NCI-H187 (cell line): ENCODE measurements at regions not wholly inside any gene's neighbourhood (a gene's known extent, or its start where the extent isn't known, plus 50 kb on each side); places are given as distances from the start of the nearest gene placed in this dataset.
"Not testable (repeated sequence)": the region's sequence is repeated elsewhere in the genome, so short reads cannot be mapped to it uniquely, and the experiment has no call there.

Experiments used
- DNase-seq, 2 experiments: peaks; one replicate each; lab custom pipeline; 2025; lab: John Stamatoyannopoulos, UW

DNA sequence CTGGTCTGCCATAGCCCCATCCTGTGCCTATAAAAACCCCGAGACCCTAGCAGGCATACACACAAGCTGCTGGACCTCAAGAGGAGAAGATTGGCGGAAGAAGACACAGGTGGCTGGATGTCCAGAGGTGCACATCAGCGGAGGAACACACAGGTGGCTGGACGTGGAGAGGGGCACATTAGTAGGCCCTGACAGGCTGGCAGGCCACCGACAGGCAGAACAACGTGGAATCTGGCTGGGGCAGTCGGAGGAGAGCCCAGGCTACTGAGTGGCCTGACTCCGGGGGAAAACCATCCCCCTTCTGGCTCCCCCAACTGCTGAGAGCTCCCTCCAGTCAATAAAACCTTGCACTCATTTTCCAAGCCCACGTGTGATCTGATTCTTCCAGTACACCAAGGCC, 512.5 kb upstream of the AMOT start:
- no peak for DNase-seq

DNA sequence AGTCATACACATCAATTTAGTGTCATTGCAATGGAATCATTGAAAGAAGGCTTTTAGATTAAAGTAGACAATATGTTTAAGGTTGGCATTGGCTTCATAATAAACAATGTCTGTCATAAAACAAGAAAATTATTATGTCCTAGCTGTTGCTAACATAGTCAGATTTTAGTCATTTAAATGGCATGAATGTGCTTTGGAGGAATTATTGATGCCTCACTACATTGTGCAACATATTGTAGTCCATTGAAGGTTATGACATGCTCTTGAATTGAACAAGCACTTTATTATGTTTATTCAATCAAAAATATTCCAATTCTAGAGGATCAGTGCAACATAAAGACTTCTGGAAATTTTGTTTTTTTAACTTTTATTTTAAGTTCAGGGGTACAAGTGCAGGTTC, 489.8 kb upstream of the AMOT start:
- no peak for DNase-seq

- no peak for DNase-seq
These were observed 475.3 kb upstream of the AMOT start for GRCh38 chrX:113315927-113316326.

GRCh38 chrX:113305496-113305895, 464.9 kb upstream of the AMOT start:
- DNase-seq: no peak

- DNase-seq: no peak
These were observed 459.9 kb upstream of the AMOT start for GRCh38 chrX:113300580-113300979.

GRCh38 chrX:113297437-113297836, 456.8 kb upstream of the AMOT start:
- DNase-seq: no peak

DNA sequence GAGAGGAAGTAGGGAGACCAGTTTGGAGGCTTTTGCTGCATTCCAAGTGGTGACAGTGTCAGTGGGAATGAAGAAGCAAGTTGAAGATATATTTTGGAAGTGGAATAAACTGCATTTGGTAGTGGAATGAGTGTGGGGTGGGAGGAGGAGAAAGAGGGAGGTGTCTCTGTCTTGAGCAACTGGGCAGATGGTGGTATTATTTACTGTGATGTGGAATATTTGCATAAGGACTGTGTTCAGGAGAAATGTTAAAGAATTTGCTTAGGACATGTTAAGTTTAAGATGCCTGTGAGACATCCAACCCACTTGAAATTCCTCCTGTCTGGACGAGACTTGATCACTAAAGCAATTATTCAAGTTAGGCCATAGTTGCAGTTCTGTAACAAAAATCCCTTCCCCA, 448.9 kb upstream of the AMOT start:
- DNase-seq: no peak

- DNase-seq: no peak
These were observed 447.1 kb upstream of the AMOT start for GRCh38 chrX:113287761-113288160.

GRCh38 chrX:113275804-113276203, 435.2 kb upstream of the AMOT start:
- no peak for DNase-seq

DNA sequence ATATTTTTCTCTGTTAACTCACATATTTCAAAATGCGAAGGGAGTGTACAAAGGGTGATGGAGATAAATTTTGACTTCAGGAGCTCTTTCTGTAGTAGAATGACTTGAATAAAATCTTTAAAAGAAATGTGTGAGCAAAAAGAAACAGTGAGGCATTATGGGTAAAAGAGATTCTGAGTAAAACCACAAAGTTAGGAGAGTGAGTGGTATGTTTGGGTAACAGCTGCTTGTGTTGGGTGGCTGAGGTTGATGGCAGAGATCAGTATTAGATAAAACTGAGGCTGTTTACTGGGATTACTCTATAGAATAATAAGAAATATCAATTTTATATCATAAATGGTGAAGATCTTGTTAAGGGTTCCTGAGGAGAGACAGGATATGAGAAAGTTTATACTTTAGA, 434.2 kb upstream of the AMOT start:
- DNase-seq: no peak

GRCh38 chrX:113274345-113274744, 433.7 kb upstream of the AMOT start:
- no peak for DNase-seq

- no peak for DNase-seq
These were observed 428.6 kb upstream of the AMOT start for GRCh38 chrX:113269203-113269602.

GRCh38 chrX:113260474-113260873, 419.8 kb upstream of the AMOT start:
- DNase-seq: no peak

- no peak for DNase-seq
These were observed 381.7 kb upstream of the AMOT start for GRCh38 chrX:113222305-113222704.

DNA sequence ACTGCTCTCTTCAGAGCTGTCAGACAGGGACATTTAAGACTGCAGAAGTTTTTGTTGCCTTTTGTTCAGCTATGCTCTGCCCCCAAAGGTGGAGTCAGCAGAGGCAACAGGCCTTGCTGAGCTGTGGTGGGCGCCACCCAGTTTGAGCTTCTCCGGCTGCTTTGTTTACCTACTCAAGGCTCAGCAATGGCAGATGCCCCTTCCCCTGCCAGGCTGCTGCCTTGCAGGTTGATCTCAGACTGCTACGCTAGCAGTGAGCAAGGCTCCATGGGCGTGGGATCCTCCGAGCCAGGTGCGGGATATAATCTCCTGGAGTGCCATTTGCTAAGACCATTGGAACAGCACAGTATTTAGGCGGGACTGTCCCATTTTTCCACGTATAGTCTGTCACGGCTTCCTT, 371.4 kb upstream of the AMOT start:
- no peak for DNase-seq

DNA sequence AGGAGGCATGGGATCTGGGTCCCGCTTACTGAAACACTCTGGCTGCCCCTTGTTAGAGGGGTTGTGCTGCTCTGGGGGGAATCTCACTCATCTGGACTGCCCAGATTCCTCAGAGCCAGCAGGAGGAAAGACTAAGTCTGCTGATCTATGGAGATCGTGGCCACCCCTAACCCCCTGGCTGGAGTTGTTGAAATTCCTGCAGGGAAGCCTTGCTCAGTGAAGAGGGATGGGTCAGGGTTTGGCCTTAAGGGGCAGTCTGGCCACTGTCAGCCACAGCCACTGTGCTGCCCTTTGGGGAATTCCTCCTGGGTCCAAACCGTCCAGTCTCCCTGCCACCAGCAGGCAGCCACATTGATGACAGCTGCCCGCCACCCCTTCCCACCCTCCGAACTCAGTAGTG, 362.0 kb upstream of the AMOT start:
- no peak for DNase-seq

DNA sequence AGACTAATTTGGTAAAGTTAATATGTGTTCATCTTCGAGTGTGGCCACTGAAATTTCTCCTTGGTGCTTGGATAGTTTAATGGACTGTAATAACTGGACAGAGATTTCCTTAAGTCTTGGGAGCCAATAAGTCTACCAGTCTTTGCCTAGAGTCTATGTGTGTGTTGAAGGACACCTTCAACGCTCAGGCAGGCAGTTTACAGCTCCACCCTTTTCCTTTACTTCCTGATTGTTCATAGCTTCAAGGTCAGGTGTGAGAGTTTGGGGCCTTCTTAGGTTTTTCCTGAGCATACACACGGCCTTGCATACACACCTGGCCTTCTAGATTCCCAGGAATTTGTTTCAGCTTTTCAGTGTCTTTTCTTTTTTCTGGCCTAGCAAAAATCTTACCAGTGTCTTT, 355.3 kb upstream of the AMOT start:
- DNase-seq: no peak

DNA sequence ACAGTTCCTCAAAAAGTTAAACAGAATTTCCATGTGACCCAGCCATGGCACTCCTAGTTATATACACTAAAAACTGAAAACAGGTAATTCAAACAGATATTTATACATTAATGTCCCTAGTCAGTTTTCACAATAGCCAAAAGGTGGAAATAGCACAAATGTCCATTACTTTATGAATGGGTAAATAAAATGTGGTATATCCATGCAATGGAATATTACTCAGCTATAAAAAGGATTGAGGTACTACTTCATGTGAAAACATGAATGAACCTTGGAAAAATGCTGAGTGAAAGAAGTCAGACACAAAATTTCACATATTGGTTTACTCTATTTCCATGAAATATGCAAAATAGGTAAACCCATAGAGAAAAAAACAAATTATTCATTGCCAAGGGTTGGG, 351.8 kb upstream of the AMOT start:
- DNase-seq: no peak

DNA sequence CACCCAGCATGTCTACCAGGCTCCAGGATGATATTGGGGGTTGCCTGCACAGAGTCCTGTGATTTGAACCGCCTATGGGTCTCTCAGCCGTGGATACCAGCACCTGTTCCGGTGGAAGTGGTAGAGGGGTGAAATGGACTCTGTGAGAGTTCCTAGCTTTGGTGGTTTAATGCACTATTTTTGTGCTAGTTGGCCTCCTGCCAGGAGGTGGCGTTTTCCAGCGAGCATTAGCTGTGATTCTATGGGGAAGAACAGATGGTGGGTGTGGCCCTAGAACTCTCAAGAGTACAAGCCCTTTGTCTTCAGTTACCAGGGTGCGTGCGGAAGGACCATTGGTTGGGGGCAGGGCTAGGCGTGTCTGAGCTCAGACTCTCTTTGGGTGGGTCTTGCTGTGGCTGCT, 316.9 kb upstream of the AMOT start:
- DNase-seq: no peak

GRCh38 chrX:113154315-113154714, 313.7 kb upstream of the AMOT start:
- DNase-seq: not testable (repeated sequence)

DNA sequence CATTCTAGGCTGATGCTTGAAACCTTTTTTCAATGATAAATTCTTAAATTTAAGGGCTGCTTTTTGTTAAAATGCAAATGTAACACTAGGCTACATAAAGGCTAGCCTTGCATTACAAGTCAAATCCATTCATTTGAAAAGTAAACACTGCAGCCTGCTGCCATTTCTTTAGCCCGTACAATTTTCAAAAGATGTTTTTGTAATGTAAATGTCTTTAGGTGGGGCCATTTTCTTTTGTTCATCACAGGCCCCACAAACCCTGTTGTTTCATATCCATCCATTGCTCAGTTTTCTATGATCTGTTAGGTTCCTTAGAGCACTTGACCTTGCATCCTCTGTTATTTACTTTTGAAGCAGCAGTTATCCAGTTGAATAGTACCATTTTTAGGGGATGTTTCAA, 296.2 kb upstream of the AMOT start:
- DNase-seq: no peak

GRCh38 chrX:113133316-113133715, 292.7 kb upstream of the AMOT start:
- DNase-seq: no peak

DNA sequence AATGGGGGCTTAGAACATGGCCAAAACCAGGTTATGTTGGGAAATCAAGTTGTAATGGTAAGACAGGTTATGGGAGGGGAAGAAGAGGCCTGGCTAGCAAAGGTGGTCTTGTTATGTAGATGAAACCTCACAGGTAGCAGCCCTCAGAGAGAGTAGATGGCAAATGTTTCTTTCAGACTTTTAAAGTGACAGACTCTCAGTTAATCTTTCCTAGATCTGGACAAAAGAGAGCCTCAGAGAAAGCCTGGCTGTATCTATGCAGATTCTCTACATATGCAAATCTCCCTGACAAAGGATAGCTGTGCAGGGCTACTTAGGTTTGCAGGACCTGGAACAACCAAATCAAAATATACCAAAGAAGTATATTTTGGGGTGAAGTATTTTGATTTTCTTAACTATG, 284.1 kb upstream of the AMOT start:
- DNase-seq: no peak

DNA sequence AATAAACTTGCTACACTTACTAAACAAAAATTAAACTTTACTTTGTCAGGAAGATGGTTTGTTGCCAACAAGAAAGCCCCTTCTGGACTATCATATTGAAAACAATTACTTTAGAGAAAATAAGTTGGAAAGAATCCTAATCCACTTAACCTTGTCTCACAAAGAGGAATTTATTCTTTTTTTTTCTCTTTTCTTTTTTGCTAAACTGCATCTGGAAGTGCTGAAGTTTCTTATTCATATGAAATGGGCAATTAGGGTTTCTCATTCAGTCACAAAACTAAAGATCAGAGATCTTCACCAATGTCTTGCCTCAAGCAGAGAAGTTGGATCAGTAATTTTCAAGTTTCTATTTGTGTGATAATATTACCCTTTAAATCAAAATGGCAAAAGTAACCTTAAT, 234.9 kb upstream of the AMOT start:
- no peak for DNase-seq

- no peak for DNase-seq
These were observed 219.1 kb upstream of the AMOT start for GRCh38 chrX:113059714-113060113.
